NCI-H2227 treated with DMSO at 0.1 percent for 48 hours (cell line): ENCODE measurements at regions not wholly inside any gene's neighbourhood (a gene's known extent, or its start where the extent isn't known, plus 50 kb on each side); places are given as distances from the start of the nearest gene placed in this dataset.
"Not testable (repeated sequence)": the region's sequence is repeated elsewhere in the genome, so short reads cannot be mapped to it uniquely, and the experiment has no call there.

ENCODE experiments used
- DNase-seq: peaks from one replicate; lab custom pipeline; 2025; lab: John Stamatoyannopoulos, UW

DNA sequence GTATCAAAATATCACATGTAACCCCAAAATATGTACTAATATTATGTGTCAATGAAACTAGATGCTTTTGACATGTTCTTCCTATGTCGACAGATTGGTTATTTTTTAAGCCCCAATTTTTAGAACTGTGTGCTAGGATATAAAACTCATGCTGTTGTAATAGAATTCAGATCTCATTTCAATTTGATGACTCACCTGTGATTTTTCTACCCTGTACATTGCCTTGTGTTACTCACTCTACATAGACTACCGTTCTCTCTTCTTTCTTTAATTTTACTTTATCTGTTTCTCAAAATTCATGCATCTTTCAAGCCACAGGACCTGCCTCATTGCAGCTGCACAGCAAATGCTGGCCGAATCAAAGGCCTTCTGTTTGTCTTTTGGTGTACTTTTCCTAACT is 284.5 kb downstream of the MAT2B start:
- no peak for DNase-seq

GRCh38 chr5:163790497-163790896 is 285.1 kb downstream of the MAT2B start:
- DNase-seq = no peak

DNA sequence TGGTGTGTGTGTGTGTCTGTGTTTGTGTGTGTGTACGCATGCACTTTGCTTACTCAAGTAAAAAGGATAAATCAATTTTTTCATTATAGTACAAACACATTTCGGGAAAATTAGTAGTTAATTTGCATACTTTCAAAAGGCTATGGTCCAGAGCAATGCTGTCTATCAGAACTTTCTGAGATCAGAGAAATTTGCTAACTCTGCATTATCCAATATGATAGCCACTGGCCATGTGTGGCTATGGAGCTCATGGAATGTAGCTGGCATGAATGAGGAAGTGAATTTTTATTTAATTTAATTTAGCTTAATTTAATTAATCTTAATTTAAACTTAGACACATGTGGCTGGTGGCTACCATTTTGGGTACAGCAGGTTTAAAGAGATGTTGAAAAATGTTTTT is 289.6 kb downstream of the MAT2B start:
- DNase-seq = no peak

GRCh38 chr5:163807781-163808180 is 302.4 kb downstream of the MAT2B start:
- no peak for DNase-seq

- DNase-seq = no peak
These were observed 304.1 kb downstream of the MAT2B start for GRCh38 chr5:163809473-163809872.

- DNase-seq = no peak
These were observed 308.5 kb downstream of the MAT2B start for GRCh38 chr5:163813900-163814299.

- DNase-seq = no peak
These were observed 309.9 kb downstream of the MAT2B start for GRCh38 chr5:163815240-163815791.

- no peak for DNase-seq
These were observed 315.7 kb downstream of the MAT2B start for GRCh38 chr5:163821142-163821541.

DNA sequence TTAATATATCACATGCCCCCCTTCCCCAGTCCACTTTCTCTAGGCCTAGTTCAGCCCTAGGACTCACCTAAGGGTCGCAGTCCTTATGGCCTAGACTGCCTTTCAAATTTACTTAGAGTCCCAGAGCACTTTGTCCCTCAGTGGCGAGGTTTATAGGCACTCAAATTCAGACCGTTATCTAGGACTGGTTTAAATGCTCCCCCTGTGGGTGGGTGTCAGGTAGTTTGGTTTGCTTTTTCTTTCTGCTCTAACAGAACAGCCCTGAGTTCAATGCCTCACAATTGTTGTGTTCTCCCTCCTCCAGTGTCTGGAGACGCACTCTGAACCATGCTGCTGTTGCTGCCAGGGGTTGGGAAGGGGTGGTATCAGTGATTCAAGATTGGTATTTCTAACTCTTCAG is 317.1 kb downstream of the MAT2B start:
- no peak for DNase-seq

- no peak for DNase-seq
These were observed 320.2 kb downstream of the MAT2B start for GRCh38 chr5:163825661-163826060.

GRCh38 chr5:163826201-163826600 is 320.8 kb downstream of the MAT2B start:
- DNase-seq = no peak

GRCh38 chr5:163832155-163832554 is 326.7 kb downstream of the MAT2B start:
- DNase-seq = no peak

- DNase-seq = no peak
These were observed 333.3 kb downstream of the MAT2B start for GRCh38 chr5:163838738-163839137.

GRCh38 chr5:163846512-163846911 is 341.1 kb downstream of the MAT2B start:
- DNase-seq = no peak

DNA sequence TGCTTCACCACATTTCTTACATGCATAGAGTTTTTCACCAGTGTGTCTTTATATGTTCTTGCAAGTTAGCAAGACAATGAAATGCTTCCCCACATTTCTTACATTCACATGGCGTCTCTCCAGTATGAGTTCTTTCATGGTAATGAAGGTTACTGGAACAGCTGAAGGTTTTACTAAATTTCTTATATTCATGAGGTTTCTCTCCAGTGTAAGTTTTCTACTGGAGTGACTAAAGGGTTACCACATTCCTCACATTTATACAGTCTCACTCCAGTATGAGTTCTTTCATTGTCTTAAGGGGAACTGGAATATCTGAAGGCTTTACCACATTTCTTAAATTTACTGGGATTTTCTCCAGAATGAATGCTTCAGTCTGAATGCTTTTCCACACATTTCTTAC is 350.3 kb downstream of the MAT2B start:
- DNase-seq = no peak

DNA sequence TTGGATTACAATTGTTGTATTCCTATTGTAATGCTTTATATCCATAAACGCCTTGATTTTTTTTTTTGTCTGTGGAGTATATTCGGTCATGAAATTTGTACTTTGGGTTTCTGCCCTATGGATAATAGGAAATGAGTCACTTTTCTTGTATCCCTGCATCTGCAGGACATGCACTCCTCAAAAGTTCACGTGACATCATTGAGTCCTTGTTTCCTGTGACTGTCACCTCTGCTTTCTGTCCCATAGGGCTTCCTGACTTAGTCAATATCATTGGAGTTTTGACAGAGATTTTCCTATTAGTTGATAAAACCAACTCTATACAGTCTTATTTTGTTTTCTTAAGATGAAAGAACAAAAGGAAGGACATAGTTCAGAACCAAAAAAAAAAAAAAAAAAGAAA is 356.3 kb downstream of the MAT2B start:
- no peak for DNase-seq

DNA sequence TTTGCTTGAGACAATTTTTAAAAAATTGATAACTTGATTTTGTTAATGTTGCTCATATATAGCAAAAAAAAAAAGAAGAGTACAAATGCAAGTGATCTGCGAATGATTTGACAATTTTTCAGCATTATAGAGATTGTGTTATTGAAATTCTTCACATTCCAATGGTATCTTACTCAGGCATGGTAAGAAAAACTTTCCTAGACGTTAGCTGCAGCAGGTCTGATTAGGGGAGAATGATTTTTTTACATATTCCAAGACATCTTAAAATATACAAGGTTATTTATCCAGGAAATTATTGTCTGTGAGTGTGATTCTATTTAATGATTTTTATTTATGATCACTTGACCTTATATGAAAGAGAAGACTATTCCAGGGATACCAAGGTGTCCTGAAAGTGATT is 361.9 kb downstream of the MAT2B start:
- no peak for DNase-seq

DNA sequence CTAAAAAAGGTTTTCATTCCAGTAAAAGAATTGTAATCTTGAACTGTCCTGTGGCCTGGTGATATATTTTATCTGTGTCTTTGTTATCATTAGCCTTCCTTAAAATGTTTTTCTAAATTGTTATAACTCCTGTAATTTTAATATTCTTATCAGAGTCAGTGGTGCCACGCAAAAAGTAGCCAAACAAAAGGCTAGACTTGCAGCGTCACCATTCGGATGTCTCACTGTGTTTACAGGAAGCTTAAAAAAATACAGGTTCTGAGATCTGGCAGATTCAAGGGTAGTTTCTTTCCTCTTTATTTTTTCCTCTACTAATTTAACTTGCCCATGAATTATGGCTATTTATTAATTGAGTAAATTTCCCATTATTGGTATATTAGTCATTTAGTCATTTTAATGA is 362.3 kb downstream of the MAT2B start:
- DNase-seq = no peak

DNA sequence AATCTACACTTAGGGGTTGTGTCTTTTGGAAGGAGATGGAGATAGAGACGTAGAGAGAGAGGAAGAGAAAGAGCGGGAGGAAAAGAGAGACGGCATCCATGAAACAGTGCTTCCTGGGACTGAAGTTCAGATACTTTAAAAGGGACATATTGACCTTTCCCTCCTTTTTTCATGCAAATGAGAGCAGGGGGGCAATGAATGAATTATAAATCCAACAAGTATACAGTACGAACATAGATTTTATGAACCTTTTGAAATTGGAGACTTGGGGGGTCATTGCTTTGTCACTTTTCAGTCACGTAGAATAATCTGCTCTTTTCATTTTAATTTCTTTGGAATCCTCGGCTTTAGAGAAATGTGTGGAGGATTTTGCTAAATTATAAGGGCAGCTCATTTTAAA is 364.2 kb downstream of the MAT2B start:
- no peak for DNase-seq

GRCh38 chr5:163870441-163870840 is 365.0 kb downstream of the MAT2B start:
- DNase-seq = no peak

DNA sequence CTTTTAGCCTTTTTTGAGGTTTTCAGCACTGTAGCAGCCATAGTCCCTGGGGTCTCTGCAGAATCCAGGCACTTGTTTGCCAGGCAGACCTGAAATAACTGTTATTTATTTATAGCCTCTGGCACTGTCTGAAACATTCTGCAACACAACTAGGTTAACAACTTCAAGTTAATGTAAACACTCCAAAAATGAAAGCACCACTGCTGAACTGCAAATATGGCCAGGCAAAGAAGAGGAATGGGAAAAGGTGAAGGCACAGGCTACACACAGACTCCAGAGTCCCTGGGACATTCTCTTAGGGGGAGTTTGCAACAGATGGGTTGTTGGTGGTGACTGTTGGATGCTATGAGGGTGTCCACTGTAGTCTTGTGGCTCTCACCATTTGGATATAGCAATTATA is 369.0 kb downstream of the MAT2B start:
- no peak for DNase-seq

DNA sequence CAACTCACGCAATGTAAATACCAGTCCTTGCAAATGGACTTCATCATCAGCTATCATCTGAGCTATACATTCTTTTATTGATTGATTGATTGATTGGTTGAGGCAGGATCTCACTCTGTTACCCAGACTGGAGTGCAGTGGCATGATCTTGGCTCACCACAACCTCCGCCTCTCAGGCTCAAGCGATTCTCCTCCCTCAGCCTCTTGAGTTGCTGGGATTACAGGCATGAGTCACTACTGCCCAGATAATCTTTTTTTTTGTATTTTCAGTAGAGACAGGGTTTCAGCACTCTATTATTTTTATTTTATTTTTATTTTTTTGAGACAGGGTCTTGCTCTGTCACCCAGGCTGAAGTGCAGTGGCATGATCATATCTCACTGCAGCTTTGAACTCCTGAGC is 369.5 kb downstream of the MAT2B start:
- DNase-seq = not testable (repeated sequence)

- DNase-seq = no peak
These were observed 372.4 kb downstream of the MAT2B start for GRCh38 chr5:163877865-163878264.

DNA sequence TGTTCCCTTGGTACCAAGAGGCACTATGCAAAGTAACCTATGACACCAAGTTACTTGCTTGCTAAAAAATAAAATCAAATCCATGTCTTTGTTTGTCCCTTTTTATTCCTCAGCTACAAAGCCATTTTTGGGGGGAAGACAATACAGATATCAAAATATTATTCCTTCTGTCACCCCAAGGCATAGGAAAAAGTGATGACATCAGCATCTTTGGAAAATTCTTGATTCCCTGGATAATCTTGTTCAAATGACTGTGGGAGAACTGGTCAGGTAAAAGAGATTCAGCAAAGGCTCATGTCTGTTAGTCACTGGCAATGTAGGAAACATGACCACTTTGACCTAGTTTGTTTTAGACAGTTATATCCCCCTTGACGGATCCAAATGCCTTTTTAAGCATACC is 373.1 kb downstream of the MAT2B start:
- no peak for DNase-seq

DNA sequence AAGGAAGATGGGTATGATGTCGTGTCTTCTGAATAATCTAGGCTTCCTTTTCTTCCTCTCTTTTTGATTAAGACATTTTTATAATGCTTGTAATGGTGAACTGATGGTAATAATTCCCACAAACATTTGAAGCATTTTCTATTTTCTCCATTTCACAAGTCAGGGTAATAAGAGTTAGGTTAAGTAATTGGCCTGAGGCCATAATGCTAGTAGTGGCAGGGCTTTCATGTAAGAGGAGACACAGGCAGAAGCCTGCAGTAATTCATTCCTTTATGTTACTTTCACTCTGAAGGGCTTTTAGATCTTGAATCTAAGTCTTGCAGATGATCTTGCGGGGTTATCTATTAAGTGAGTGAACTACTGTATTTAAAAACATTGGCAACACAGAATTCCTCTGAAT is 374.9 kb downstream of the MAT2B start:
- no peak for DNase-seq
